K562 (cell line): ENCODE measurements at regions not wholly inside any gene's neighbourhood (a gene's known extent, or its start where the extent isn't known, plus 50 kb on each side); places are given as distances from the start of the nearest gene placed in this dataset.

ENCODE experiments used
- ATAC-seq: fragments of 200-7000 bp; cut with Tn5 transposase; 3 replicates; pipeline ENCODE4 v1.9.1; 2020; ENCODE audit warnings: moderate library complexity
- BruUV-seq: library from RNA; stranded (reverse); fragments of 400-500 nt; replicated peaks from 2 replicates; lab custom pipeline; 2021; lab: Mats Ljungman, UMichigan
- CTCF ChIA-PET: fragments of 300-600 bp; formaldehyde crosslinking; extraction: SDS; loops from one replicate; lab custom pipeline; 2021; ENCODE audit warnings: low intra/inter-chr PET ratio; lab: Yijun Ruan, JAX
- POLR2A ChIA-PET: fragments of 300-600, 350-650 bp; sonication (Branson Sonifier 250); formaldehyde crosslinking; extraction: SDS; loops from one replicate; lab custom pipeline; 2021; ENCODE audit warnings: antibody characterized with exemption, inconsistent platforms; lab: Yijun Ruan, JAX
- DNase-seq, 4 experiments: peaks; one replicate each; pipeline versions ENCODE4 v3.0.0 to v3.0.0-alpha.2; 2011 to 2018; ENCODE audit warnings: low spot score in 3 of 4, mixed read lengths in 3 of 4; ENCODE audit errors: extremely low read depth in 1 of 4
- FAIRE-seq: peaks from 2 replicates; lab custom pipeline; 2011; peaks lifted over from hg19 to GRCh38; lab: Jason Lieb, UNC
- H2AFZ ChIP-seq: 2 replicates; pipeline ENCODE4 v1.6.0; 2011; ENCODE audit warnings: low read depth, low read length, control low read depth, inconsistent platforms
- H3K27ac ChIP-seq: fragments of 200-600 bp; 3 replicates; pipeline ENCODE4 v1.8.0; 2011; ENCODE audit warnings: low read depth, mild to moderate bottlenecking, control low read depth, inconsistent platforms, low read length, moderate library complexity, mixed read lengths; ENCODE audit errors: extremely low read depth
- H3K27me3 ChIP-seq, 2 experiments: fragments of 300-600 bp in 1 of 2; 2 replicates in 1 of 2; 3 replicates in 1 of 2; pipeline versions ENCODE4 v1.6.0 to v1.8.0; 2011; ENCODE audit warnings: inconsistent platforms in 2 of 2, low read length in 2 of 2, mild to moderate bottlenecking in 1 of 2, mixed read lengths in 1 of 2, moderate library complexity in 1 of 2; ENCODE audit not compliant: control insufficient read depth in 2 of 2, insufficient read depth in 2 of 2
- H3K36me3 ChIP-seq: fragments of 300-600 bp; 3 replicates; pipeline ENCODE4 v1.8.0; 2011; ENCODE audit warnings: mild to moderate bottlenecking, low read length, inconsistent platforms; ENCODE audit not compliant: control insufficient read depth, insufficient read depth
- H3K4me1 ChIP-seq, 2 experiments: fragments of 200-600 bp in 1 of 2; replicated peaks in 1 of 2; 2 replicates in 1 of 2; 3 replicates in 1 of 2; pipeline versions ENCODE4 v1.5.1 to v1.8.0; 2011; ENCODE audit warnings: inconsistent platforms in 2 of 2, low read length in 2 of 2, mild to moderate bottlenecking in 1 of 2, mixed read lengths in 1 of 2, moderate library complexity in 1 of 2; ENCODE audit not compliant: control insufficient read depth in 2 of 2, insufficient read depth in 2 of 2
- H3K4me2 ChIP-seq: 2 replicates; pipeline ENCODE4 v1.6.1; 2011; ENCODE audit warnings: low read length, control low read depth, inconsistent platforms, mixed read lengths; ENCODE audit not compliant: insufficient read depth
- H3K4me3 ChIP-seq: fragments of 200-600 bp; sonication (generic), shearing (Covaris generic); 2 replicates; pipeline ENCODE4 v1.5.1; 2016; ENCODE audit warnings: control low read depth, inconsistent platforms
- H3K79me2 ChIP-seq: fragments of 200-600 bp; 3 replicates; pipeline ENCODE4 v1.8.0; 2011; ENCODE audit warnings: low read length, inconsistent platforms; ENCODE audit not compliant: control insufficient read depth, insufficient read depth
- H3K9ac ChIP-seq, 2 experiments: 2 replicates each; pipeline versions ENCODE4 v1.6.0 to v1.6.1; 2011; ENCODE audit warnings: low read depth in 2 of 2, low read length in 2 of 2, control low read depth in 1 of 2, inconsistent platforms in 1 of 2, mild to moderate bottlenecking in 1 of 2, mixed read lengths in 1 of 2; ENCODE audit not compliant: insufficient read depth in 1 of 2
- H3K9me1 ChIP-seq: one replicate; pipeline ENCODE4 v1.6.0; 2011; ENCODE audit warnings: inconsistent platforms, mild to moderate bottlenecking, low read length, moderate library complexity; ENCODE audit not compliant: control insufficient read depth, insufficient read depth
- H3K9me3 ChIP-seq: replicated peaks from 2 replicates; pipeline ENCODE4 v1.5.1; 2011; ENCODE audit warnings: low read depth, low read length, inconsistent platforms; ENCODE audit not compliant: control insufficient read depth, insufficient read depth
- H4K20me1 ChIP-seq: replicated peaks from 2 replicates; pipeline ENCODE4 v1.6.1; 2011; ENCODE audit warnings: low read length, inconsistent platforms, mixed read lengths; ENCODE audit not compliant: control insufficient read depth, insufficient read depth
- NEUROD1 ChIP-seq: fragments of 150-350 bp; IDR thresholded peaks from 2 replicates; pipeline ENCODE4 v1.6.1; 2014; ENCODE audit warnings: borderline replicate concordance, low read length, low read depth; ENCODE audit not compliant: partially characterized antibody
- POLR3A ChIP-seq: IDR thresholded peaks from 2 replicates; pipeline ENCODE4 v1.6.1; 2011; ENCODE audit warnings: borderline replicate concordance, mild to moderate bottlenecking, moderate library complexity; ENCODE audit not compliant: insufficient read length, insufficient read depth; ENCODE audit errors: extremely low read depth
- RB1 ChIP-seq: fragments of 450-650 bp; IDR thresholded peaks from 2 replicates; pipeline ENCODE4 v1.6.1; 2017; ENCODE audit warnings: low read depth, mild to moderate bottlenecking
- ZNF274 ChIP-seq: IDR thresholded peaks from 2 replicates; pipeline ENCODE4 v1.6.1; 2011; ENCODE audit warnings: low read depth, mild to moderate bottlenecking, low read length, moderate library complexity, borderline replicate concordance
- ZNF282 ChIP-seq: sonication (generic); formaldehyde crosslinking; IDR thresholded peaks from 2 replicates; pipeline ENCODE4 v1.8.1; 2023; ENCODE audit warnings: missing genetic modification reagents
- ZNF324 ChIP-seq: fragments of 250-450 bp; sonication (Bioruptor Pico); IDR thresholded peaks from 2 replicates; pipeline ENCODE4 v1.4.0; 2020; ENCODE audit warnings: mild to moderate bottlenecking
- ZNF444 ChIP-seq: fragments of 250-450 bp; sonication (Bioruptor Pico); IDR thresholded peaks from 2 replicates; pipeline ENCODE4 v1.4.0; 2020; ENCODE audit warnings: mild to moderate bottlenecking, moderate library complexity
- ZNF589 ChIP-seq: fragments of 200-800 bp; sonication (Bioruptor generic); IDR thresholded peaks from 2 replicates; pipeline ENCODE4 v1.6.1; 2016; ENCODE audit warnings: low read depth, missing genetic modification characterization, missing compliant biosample characterization
- ZNF785 ChIP-seq: fragments of 250-450 bp; sonication (Bioruptor Pico); IDR thresholded peaks from 2 replicates; pipeline ENCODE4 v1.4.0; 2020; ENCODE audit warnings: mild to moderate bottlenecking
- WGBS: fragments of 100-300 bp; shearing (Covaris generic); methylation state at CpG from one replicate; pipeline ENCODE4 v1.1.6; 2016; ENCODE audit warnings: low coverage, mixed read lengths; ENCODE audit not compliant: insufficient coverage; ENCODE audit errors: missing lambda C conversion rate; 5-methylcytosine and 5-hydroxymethylcytosine counted together
- in situ Hi-C: fragments of 300-500 bp; cut with MboI; formaldehyde crosslinking; loops from 4 replicates; pipeline ENCODE4 v1.15.0; 2018; ENCODE audit warnings: inconsistent platforms, mixed read lengths
- intact Hi-C: fragments of 100-400 bp; cut with micrococcal nuclease; formaldehyde crosslinking; loops from 2 replicates; pipeline ENCODE4 v1.14.2; 2022

GRCh38 chr5:126043688-126044087 is 379.5 kb upstream of the GRAMD2B start:
- Histone ChIP-seq H3K79me2 (no peaks in the 10 kb centered on the region), H3K4me1 (no peaks in the 10 kb centered on the region), H3K4me3 (no peak overlapping the region), H3K9me3 (no peaks in the 10 kb centered on the region; the same call in 1 of the 2 replicates), H2AFZ (no peak overlapping the region), H3K27me3 (no peaks in the 10 kb centered on the region)
- DNase-seq: no peak
- CTCF ChIA-PET: no interaction called here
- ATAC-seq: no peak
- FAIRE-seq: no peak
- TF ChIP-seq NEUROD1 (no peak), ZNF324 (no peak), ZNF282 (CRISPR knock-in tag) (no peak), ZNF589 (CRISPR knock-in tag) (no peak), RB1 (no peak), ZNF274 (no peak), POLR3A (no peak), ZNF444 (CRISPR knock-in tag) (no peak), ZNF785 (CRISPR knock-in tag) (no peak)
- TF ChIP-seq, all 486 proteins: peak for 0
- no peak overlapping the region for H3K9ac ChIP-seq
- no peaks in the 10 kb centered on the region for H4K20me1 ChIP-seq
- 0% methylated on average over 5 of the region's 5 CpGs for WGBS
- in situ Hi-C loops (no loop called here), intact Hi-C loops (no loop called here)
- POLR2A ChIA-PET: no interaction called here
- no peaks in the 10 kb centered on the region for H3K36me3 ChIP-seq
- no peak overlapping the region for H3K4me2 ChIP-seq
- no TSS peak for BruUV-seq
- H3K9me1 ChIP-seq: no peaks in the 10 kb centered on the region
- no peak overlapping the region for H3K27ac ChIP-seq
